ENCODE measurements at regions not wholly inside any gene's neighbourhood (a gene's known extent, or its start where the extent isn't known, plus 50 kb on each side); places are given as distances from the start of the nearest gene placed in this dataset.
"Not testable (repeated sequence)": the region's sequence is repeated elsewhere in the genome, so short reads cannot be mapped to it uniquely, and the experiment has no call there.

- TF ChIP-seq, protein P1, sequence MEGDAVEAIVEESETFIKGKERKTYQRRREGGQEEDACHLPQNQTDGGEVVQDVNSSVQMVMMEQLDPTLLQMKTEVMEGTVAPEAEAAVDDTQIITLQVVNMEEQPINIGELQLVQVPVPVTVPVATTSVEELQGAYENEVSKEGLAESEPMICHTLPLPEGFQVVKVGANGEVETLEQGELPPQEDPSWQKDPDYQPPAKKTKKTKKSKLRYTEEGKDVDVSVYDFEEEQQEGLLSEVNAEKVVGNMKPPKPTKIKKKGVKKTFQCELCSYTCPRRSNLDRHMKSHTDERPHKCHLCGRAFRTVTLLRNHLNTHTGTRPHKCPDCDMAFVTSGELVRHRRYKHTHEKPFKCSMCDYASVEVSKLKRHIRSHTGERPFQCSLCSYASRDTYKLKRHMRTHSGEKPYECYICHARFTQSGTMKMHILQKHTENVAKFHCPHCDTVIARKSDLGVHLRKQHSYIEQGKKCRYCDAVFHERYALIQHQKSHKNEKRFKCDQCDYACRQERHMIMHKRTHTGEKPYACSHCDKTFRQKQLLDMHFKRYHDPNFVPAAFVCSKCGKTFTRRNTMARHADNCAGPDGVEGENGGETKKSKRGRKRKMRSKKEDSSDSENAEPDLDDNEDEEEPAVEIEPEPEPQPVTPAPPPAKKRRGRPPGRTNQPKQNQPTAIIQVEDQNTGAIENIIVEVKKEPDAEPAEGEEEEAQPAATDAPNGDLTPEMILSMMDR (conservative IDR thresholded peaks at IDR 0.05; ENCODE audit: low read length), result not testable (repeated sequence)
- TF ChIP-seq EZH2phosphoT487 (IDR thresholded peaks at IDR 0.05; ENCODE audit: borderline replicate concordance, low read depth, low read length), result not testable (repeated sequence)
Observed at GRCh38 chr15:45874566-45874965, 239.7 kb downstream of the SQOR start.

Data from OCI-LY7 (cell line).